HepG2 (cell line): ENCODE measurements at regions not wholly inside any gene's neighbourhood (a gene's known extent, or its start where the extent isn't known, plus 50 kb on each side); places are given as distances from the start of the nearest gene placed in this dataset.

ENCODE experiments used
- FOSL1 ChIP-seq: sonication (generic); formaldehyde crosslinking; IDR thresholded peaks from 2 replicates; pipeline ENCODE4 v1.9.0; 2021; ENCODE audit warnings: missing genetic modification reagents, borderline replicate concordance
- RBM39 ChIP-seq: fragments of 200-400 bp; formaldehyde crosslinking; IDR thresholded peaks from one replicate; pipeline ENCODE4 v1.6.1; 2018; ENCODE audit warnings: antibody characterized with exemption, mild to moderate bottlenecking, low read depth, low read length; ENCODE audit not compliant: poor library complexity, severe bottlenecking
- ZNF572 ChIP-seq: sonication (generic); formaldehyde crosslinking; IDR thresholded peaks from 2 replicates; pipeline ENCODE4 v1.5.1; 2020; ENCODE audit warnings: mild to moderate bottlenecking, missing genetic modification reagents
- TF ChIP-seq, protein P1 (sequence below): sonication (generic); formaldehyde crosslinking; conservative IDR thresholded peaks from 2 replicates; pipeline ENCODE4 v1.8.1; 2023; ENCODE audit warnings: missing genetic modification reagents

DNA sequence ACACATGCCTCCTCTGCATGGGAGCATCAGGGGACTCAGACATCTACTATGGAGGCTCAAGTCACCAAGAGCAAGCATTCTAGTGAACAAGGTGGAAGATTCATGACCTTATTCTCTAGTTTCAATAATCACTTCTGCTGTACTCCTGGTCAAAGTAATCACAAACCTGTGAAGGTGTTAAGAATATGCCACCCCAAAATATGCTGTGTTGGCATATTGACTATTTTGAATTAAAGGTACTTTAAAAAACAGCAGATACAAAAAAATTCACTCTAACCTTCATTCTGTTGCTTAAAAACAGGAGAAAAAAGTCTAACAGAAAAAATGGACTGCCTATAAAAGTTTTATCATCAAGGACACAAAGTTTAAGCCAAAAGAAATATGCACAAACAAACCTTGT lies 607.8 kb upstream of the TYRP1 start:
- TF ChIP-seq FOSL1 (CRISPR knock-in tag) (no peak), ZNF572 (no peak), RBM39 (no peak)
- TF ChIP-seq, protein P1, sequence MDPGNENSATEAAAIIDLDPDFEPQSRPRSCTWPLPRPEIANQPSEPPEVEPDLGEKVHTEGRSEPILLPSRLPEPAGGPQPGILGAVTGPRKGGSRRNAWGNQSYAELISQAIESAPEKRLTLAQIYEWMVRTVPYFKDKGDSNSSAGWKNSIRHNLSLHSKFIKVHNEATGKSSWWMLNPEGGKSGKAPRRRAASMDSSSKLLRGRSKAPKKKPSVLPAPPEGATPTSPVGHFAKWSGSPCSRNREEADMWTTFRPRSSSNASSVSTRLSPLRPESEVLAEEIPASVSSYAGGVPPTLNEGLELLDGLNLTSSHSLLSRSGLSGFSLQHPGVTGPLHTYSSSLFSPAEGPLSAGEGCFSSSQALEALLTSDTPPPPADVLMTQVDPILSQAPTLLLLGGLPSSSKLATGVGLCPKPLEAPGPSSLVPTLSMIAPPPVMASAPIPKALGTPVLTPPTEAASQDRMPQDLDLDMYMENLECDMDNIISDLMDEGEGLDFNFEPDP: no peak
